ENCODE measurements at regions not wholly inside any gene's neighbourhood (a gene's known extent, or its start where the extent isn't known, plus 50 kb on each side); places are given as distances from the start of the nearest gene placed in this dataset.

DNA sequence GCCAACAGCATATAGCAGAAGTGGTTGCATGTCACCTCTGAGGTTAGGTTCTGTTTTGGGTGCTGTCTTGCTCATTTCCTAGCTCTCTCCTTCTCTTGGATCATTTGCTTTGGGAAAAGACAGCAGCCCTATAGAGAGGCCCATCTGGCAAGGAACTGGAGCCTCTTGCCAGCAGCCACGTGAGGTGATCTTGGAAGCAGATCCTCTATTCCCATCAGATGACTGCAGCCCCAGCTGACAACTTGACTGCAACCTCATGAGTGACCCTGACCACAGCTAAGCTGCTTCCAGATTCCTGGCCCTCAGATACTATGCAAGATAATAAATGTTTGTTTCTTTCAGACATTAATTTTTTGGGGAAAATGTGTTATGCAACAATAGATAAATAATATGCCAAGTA, 213.3 kb upstream of the HS3ST4 start:
- H2BK20ac ChIP-seq (ENCODE audit: low read length), result no peak overlapping the region
- no peak overlapping the region for H3K9ac ChIP-seq (replicated peaks in 1 of 4; ENCODE audit: extremely low read depth in 1 of 4, low read depth in 3 of 4, low read length in 3 of 4)
- no peak overlapping the region for H2BK12ac ChIP-seq (ENCODE audit: low read depth, low read length)
- ChIA-PET POLR2A (ENCODE audit: partially characterized antibody) (no interaction called here), CTCF (ENCODE audit: partially characterized antibody) (interaction anchor here (1.2 kb wide), 1 partner anchor 35 kb away, joined by 4 read pairs; no protein-coding TSS in a partner anchor)
- no peaks in the 10 kb centered on the region for H3K36me3 ChIP-seq (ENCODE audit: control insufficient read depth in 2 of 4, insufficient read depth in 4 of 4, low read length in 3 of 4)
- 100% methylated on average over 1 of the region's 1 CpG; no CpG with 5 or more reads in 1 of the 2 experiments for WGBS, 2 experiments (ENCODE audit: extremely low coverage in 1 of 2, insufficient coverage in 1 of 2, insufficient read length in 1 of 2, insufficient replicate concordance in 2 of 2, low coverage in 1 of 2, low lambda C conversion rate in 2 of 2, missing lambda C conversion rate in 1 of 2)
- no peak overlapping the region for H2AK5ac ChIP-seq (ENCODE audit: low read depth, low read length)
- no peaks in the 10 kb centered on the region for H3K79me1 ChIP-seq (ENCODE audit: low read depth, low read length)
- H4K8ac ChIP-seq (ENCODE audit: extremely low read depth, insufficient read depth, low read length), result no peak overlapping the region
- H2BK5ac ChIP-seq (ENCODE audit: low read depth, low read length), result no peak overlapping the region
- H3K4me1 ChIP-seq (replicated peaks in 1 of 4; ENCODE audit: control insufficient read depth in 3 of 4, insufficient read depth in 4 of 4, low read length in 3 of 4), result peaks cover 0 to 3% (median under 1%) of the 10 kb centered on the region in 4 experiments; a peak in 1 of 7 replicates
- FAIRE-seq (no peak), DNase-seq (ENCODE audit: low read depth in 1 of 2, low spot score in 2 of 2) (no peak)
- no peak overlapping the region for H3K14ac ChIP-seq (ENCODE audit: insufficient read length)
- H3K23ac ChIP-seq (ENCODE audit: insufficient read length), result no peak overlapping the region
- no peaks in the 10 kb centered on the region for H4K20me1 ChIP-seq (replicated peaks in 1 of 2; ENCODE audit: control insufficient read depth in 1 of 2, insufficient read depth in 2 of 2, low read length in 2 of 2)
- no peak overlapping the region for H3K27ac ChIP-seq (ENCODE audit: low read depth, low read length)
- H4K5ac ChIP-seq (ENCODE audit: insufficient read length, low read depth, low read length), result no peak overlapping the region
- H3K79me2 ChIP-seq (ENCODE audit: control insufficient read depth in 1 of 2, insufficient read depth in 2 of 2, low read length in 2 of 2), result no peaks in the 10 kb centered on the region
- H3K4me2 ChIP-seq (ENCODE audit: insufficient read depth in 1 of 2, low read depth in 2 of 2, low read length in 2 of 2), result no peak overlapping the region
- no peak overlapping the region for H3K4me3 ChIP-seq (ENCODE audit: extremely low read depth in 1 of 4, insufficient read depth in 2 of 4, low read depth in 3 of 4, low read length in 4 of 4)
- no peaks in the 10 kb centered on the region for H3K27me3 ChIP-seq (replicated peaks in 1 of 4; ENCODE audit: control insufficient read depth in 3 of 4, extremely low read depth in 1 of 4, insufficient read depth in 3 of 4, low read length in 3 of 4)
- no peaks in the 10 kb centered on the region for H3K23me2 ChIP-seq (ENCODE audit: low read depth, low read length)
- no peak overlapping the region for H3K56ac ChIP-seq (replicated peaks; ENCODE audit: insufficient read length, low read depth, low read length)
- H2AFZ ChIP-seq (ENCODE audit: low read length), result no peak overlapping the region
- no peak overlapping the region for H3K18ac ChIP-seq (ENCODE audit: extremely low read depth, low read length)
- no peak overlapping the region for H4K91ac ChIP-seq (replicated peaks; ENCODE audit: insufficient read length, low read length)
- no peaks in the 10 kb centered on the region for H3K9me3 ChIP-seq (ENCODE audit: insufficient read depth in 2 of 2, low read depth in 1 of 2, low read length in 1 of 2)
- no peak overlapping the region for H3K4ac ChIP-seq (replicated peaks; ENCODE audit: insufficient read length, low read depth, low read length)
- no peak overlapping the region for H2BK120ac ChIP-seq (replicated peaks; ENCODE audit: low read depth, low read length)
- H2BK15ac ChIP-seq (ENCODE audit: low read length), result no peak overlapping the region
- TF ChIP-seq SRF (IDR thresholded peaks at IDR 0.05; ENCODE audit: low read depth, low read length) (no peak), CHD2 (IDR thresholded peaks at IDR 0.05; ENCODE audit: low read length) (no peak), RBBP5 (IDR thresholded peaks at IDR 0.05; ENCODE audit: borderline replicate concordance, low read depth, low read length) (no peak), TCF12 (IDR thresholded peaks at IDR 0.05; ENCODE audit: low read depth, low read length) (no peak), TBP (IDR thresholded peaks at IDR 0.05; ENCODE audit: low read depth, low read length) (no peak), PHF8 (conservative IDR thresholded peaks at IDR 0.05; ENCODE audit: low read depth, low read length) (no peak), CREB1 (IDR thresholded peaks at IDR 0.05) (no peak), TAF7 (optimal IDR thresholded peaks at IDR 0.05; ENCODE audit: borderline replicate concordance, low read depth, low read length) (no peak), ZNF274 (IDR thresholded peaks at IDR 0.05; ENCODE audit: borderline replicate concordance, extremely low read depth, low read length) (no peak), SIRT6 (IDR thresholded peaks at IDR 0.05; ENCODE audit: low read length) (no peak), POLR2AphosphoS5 (IDR thresholded peaks at IDR 0.05; ENCODE audit: low read depth, low read length) (no peak), FOSL1 (IDR thresholded peaks at IDR 0.05; ENCODE audit: insufficient read depth, low read depth, low read length) (no peak)
- TF ChIP-seq, protein P1, sequence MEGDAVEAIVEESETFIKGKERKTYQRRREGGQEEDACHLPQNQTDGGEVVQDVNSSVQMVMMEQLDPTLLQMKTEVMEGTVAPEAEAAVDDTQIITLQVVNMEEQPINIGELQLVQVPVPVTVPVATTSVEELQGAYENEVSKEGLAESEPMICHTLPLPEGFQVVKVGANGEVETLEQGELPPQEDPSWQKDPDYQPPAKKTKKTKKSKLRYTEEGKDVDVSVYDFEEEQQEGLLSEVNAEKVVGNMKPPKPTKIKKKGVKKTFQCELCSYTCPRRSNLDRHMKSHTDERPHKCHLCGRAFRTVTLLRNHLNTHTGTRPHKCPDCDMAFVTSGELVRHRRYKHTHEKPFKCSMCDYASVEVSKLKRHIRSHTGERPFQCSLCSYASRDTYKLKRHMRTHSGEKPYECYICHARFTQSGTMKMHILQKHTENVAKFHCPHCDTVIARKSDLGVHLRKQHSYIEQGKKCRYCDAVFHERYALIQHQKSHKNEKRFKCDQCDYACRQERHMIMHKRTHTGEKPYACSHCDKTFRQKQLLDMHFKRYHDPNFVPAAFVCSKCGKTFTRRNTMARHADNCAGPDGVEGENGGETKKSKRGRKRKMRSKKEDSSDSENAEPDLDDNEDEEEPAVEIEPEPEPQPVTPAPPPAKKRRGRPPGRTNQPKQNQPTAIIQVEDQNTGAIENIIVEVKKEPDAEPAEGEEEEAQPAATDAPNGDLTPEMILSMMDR (IDR thresholded peaks at IDR 0.05; ENCODE audit: control extremely low read depth in 1 of 3, insufficient read depth in 1 of 3, low read depth in 1 of 3, low read length in 3 of 3), result no peak

All from H1 (cell line).